Fibroblast of pulmonary artery (primary cell): ENCODE measurements at regions not wholly inside any gene's neighbourhood (a gene's known extent, or its start where the extent isn't known, plus 50 kb on each side); places are given as distances from the start of the nearest gene placed in this dataset.

Experiments used
- DNase-seq: peaks from one replicate; pipeline ENCODE4 v3.0.0-alpha.2; 2010; ENCODE audit warnings: low read depth
- H3K4me3 ChIP-seq: replicated peaks from 2 replicates; pipeline ENCODE4 v1.5.1; 2011; ENCODE audit warnings: low read depth, mild to moderate bottlenecking, control low read depth, low read length, moderate library complexity
- CTCF ChIP-seq: IDR thresholded peaks from 2 replicates; pipeline ENCODE4 v1.5.1; 2011; ENCODE audit warnings: mild to moderate bottlenecking, control low read depth, low read length, inconsistent platforms; ENCODE audit errors: missing control alignments

- no peak overlapping the region for H3K4me3 ChIP-seq
- TF ChIP-seq CTCF, result no peak
- DNase-seq, result no peak
Observed at GRCh38 chr4:104878936-104879335, 267.7 kb upstream of the TET2 start.

- no peak for TF ChIP-seq CTCF
- H3K4me3 ChIP-seq, result no peak overlapping the region
- DNase-seq, result no peak
Observed at GRCh38 chr4:104879367-104879766, 267.3 kb upstream of the TET2 start.

- DNase-seq, result no peak
- no peak for TF ChIP-seq CTCF
- H3K4me3 ChIP-seq, result no peak overlapping the region
Observed at GRCh38 chr4:104879854-104880253, 266.8 kb upstream of the TET2 start.

GRCh38 chr4:104881136-104881886, 265.4 kb upstream of the TET2 start:
- TF ChIP-seq CTCF, result no peak

GRCh38 chr4:104890598-104891275, 255.9 kb upstream of the TET2 start:
- no peak for TF ChIP-seq CTCF
- no peak overlapping the region for H3K4me3 ChIP-seq
- DNase-seq, result no peak

More at GRCh38 chr4:104881136-104881886, 265.4 kb upstream of the TET2 start:
- DNase-seq, result no peak
- H3K4me3 ChIP-seq, result no peak overlapping the region

- no peak overlapping the region for H3K4me3 ChIP-seq
- DNase-seq, result peak; percentile 4
- no peak for TF ChIP-seq CTCF
Observed at GRCh38 chr4:104896660-104897645, 249.7 kb upstream of the TET2 start.
